ENCODE measurements at regions not wholly inside any gene's neighbourhood (a gene's known extent, or its start where the extent isn't known, plus 50 kb on each side); places are given as distances from the start of the nearest gene placed in this dataset.

GRCh38 chr6:139497345-139497961 lies 123.0 kb upstream of the CITED2 start (continued):
- TF ChIP-seq RHOXF2B (CRISPR knock-in tag; conservative IDR thresholded peaks at IDR 0.05) (no peak), RREB1 (CRISPR knock-in tag; IDR thresholded peaks at IDR 0.05) (peak; percentile 78), ZNF583 (CRISPR knock-in tag; IDR thresholded peaks at IDR 0.05) (peak; percentile 80; the same call in 1 of the 2 replicates), POU5F1 (IDR thresholded peaks at IDR 0.05; ENCODE audit: borderline replicate concordance, low read depth, low read length, partially characterized antibody) (no peak), ZNF280B (CRISPR knock-in tag; IDR thresholded peaks at IDR 0.05) (no peak), FOXO4 (CRISPR knock-in tag; IDR thresholded peaks at IDR 0.05) (no peak), MITF (IDR thresholded peaks at IDR 0.05) (peak; percentile 65), MTA1 (IDR thresholded peaks at IDR 0.05; ENCODE audit: borderline replicate concordance) (no peak; the same call in 1 of the 2 replicates), E2F3 (CRISPR knock-in tag; IDR thresholded peaks at IDR 0.05) (no peak), CCAR2 (IDR thresholded peaks at IDR 0.05; ENCODE audit: low read depth, low read length) (no peak), FOXJ2 (tag; IDR thresholded peaks at IDR 0.05) (no peak; the same call in 1 of the 2 replicates), PTRF (tag; IDR thresholded peaks at IDR 0.05) (no peak), ELF1 (tag; IDR thresholded peaks at IDR 0.05) (no peak), ZNF121 (CRISPR knock-in tag; conservative IDR thresholded peaks at IDR 0.05) (no peak), IRF9 (tag; IDR thresholded peaks at IDR 0.05) (no peak), THRAP3 (IDR thresholded peaks at IDR 0.05; ENCODE audit: borderline replicate concordance) (no peak), NR3C1 (CRISPR knock-in tag; IDR thresholded peaks at IDR 0.05) (no peak), ZKSCAN8 (CRISPR knock-in tag; IDR thresholded peaks at IDR 0.05) (no peak)

Measured in K562 (cell line).